H9 (cell line): ENCODE measurements at regions not wholly inside any gene's neighbourhood (a gene's known extent, or its start where the extent isn't known, plus 50 kb on each side); places are given as distances from the start of the nearest gene placed in this dataset.

ENCODE experiments used
- DNase-seq: peaks from one replicate; pipeline ENCODE4 v3.0.0-alpha.2; 2017
- H2AFZ ChIP-seq: one replicate; pipeline ENCODE4 v1.6.1; 2013; ENCODE audit warnings: mild to moderate bottlenecking, low read length, control low read depth, moderate library complexity
- H2AK5ac ChIP-seq: 2 replicates; pipeline ENCODE4 v1.6.1; 2013; ENCODE audit warnings: low read length, control low read depth, mixed read lengths; ENCODE audit not compliant: insufficient read length
- H2BK120ac ChIP-seq: one replicate; pipeline ENCODE4 v1.6.1; 2013; ENCODE audit warnings: low read depth, mild to moderate bottlenecking, low read length, control low read depth, inconsistent platforms; ENCODE audit not compliant: poor library complexity, severe bottlenecking
- H2BK12ac ChIP-seq: 2 replicates; pipeline ENCODE4 v1.6.1; 2013; ENCODE audit warnings: low read length, control low read depth, mixed read lengths, low read depth; ENCODE audit not compliant: insufficient read length
- H2BK15ac ChIP-seq: 2 replicates; pipeline ENCODE4 v1.6.1; 2013; ENCODE audit warnings: low read depth, low read length, control low read depth
- H2BK20ac ChIP-seq: one replicate; pipeline ENCODE4 v1.6.1; 2013; ENCODE audit warnings: low read depth, mild to moderate bottlenecking, low read length, control low read depth, inconsistent platforms; ENCODE audit not compliant: poor library complexity, severe bottlenecking
- H2BK5ac ChIP-seq: 2 replicates; pipeline ENCODE4 v1.6.1; 2013; ENCODE audit warnings: low read length, control low read depth, mixed read lengths; ENCODE audit not compliant: insufficient read length
- H3K14ac ChIP-seq: 2 replicates; pipeline ENCODE4 v1.6.1; 2013; ENCODE audit warnings: low read length, control low read depth; ENCODE audit not compliant: insufficient read depth
- H3K18ac ChIP-seq: 2 replicates; pipeline ENCODE4 v1.6.1; 2013; ENCODE audit warnings: low read depth, mild to moderate bottlenecking, mixed read lengths, low read length, control low read depth; ENCODE audit not compliant: insufficient read length
- H3K23ac ChIP-seq: 2 replicates; pipeline ENCODE4 v1.6.1; 2013; ENCODE audit warnings: low read length, control low read depth, mixed read lengths, low read depth; ENCODE audit not compliant: insufficient read length
- H3K23me2 ChIP-seq: 2 replicates; pipeline ENCODE4 v1.6.1; 2013; ENCODE audit warnings: low read depth, mild to moderate bottlenecking, mixed read lengths, low read length, control low read depth; ENCODE audit not compliant: insufficient read length, poor library complexity, severe bottlenecking
- H3K27ac ChIP-seq: 2 replicates; pipeline ENCODE4 v1.5.1; 2013; ENCODE audit warnings: low read length, control low read depth, mixed read lengths, low read depth; ENCODE audit not compliant: insufficient read length
- H3K27me3 ChIP-seq: 2 replicates; pipeline ENCODE4 v1.6.1; 2013; ENCODE audit warnings: low read length, control low read depth, inconsistent platforms; ENCODE audit not compliant: insufficient read depth
- H3K4ac ChIP-seq: 2 replicates; pipeline ENCODE4 v1.6.1; 2013; ENCODE audit warnings: low read depth, mild to moderate bottlenecking, control low read depth, inconsistent platforms, low read length, moderate library complexity
- H3K4me1 ChIP-seq: 2 replicates; pipeline ENCODE4 v1.6.1; 2013; ENCODE audit warnings: low read length, control low read depth, inconsistent platforms; ENCODE audit not compliant: insufficient read depth
- H3K4me2 ChIP-seq: 2 replicates; pipeline ENCODE4 v1.6.1; 2013; ENCODE audit warnings: low read length, control low read depth, mixed read lengths; ENCODE audit not compliant: insufficient read length, insufficient read depth
- H3K56ac ChIP-seq: 2 replicates; pipeline ENCODE4 v1.6.1; 2013; ENCODE audit warnings: low read depth, mild to moderate bottlenecking, mixed read lengths, low read length, control low read depth; ENCODE audit not compliant: insufficient read length
- H3K79me1 ChIP-seq: 2 replicates; pipeline ENCODE4 v1.6.1; 2013; ENCODE audit warnings: low read depth, mild to moderate bottlenecking, moderate library complexity, low read length, control low read depth, inconsistent platforms; ENCODE audit not compliant: insufficient read depth, poor library complexity, severe bottlenecking
- H3K79me2 ChIP-seq: 2 replicates; pipeline ENCODE4 v1.6.1; 2013; ENCODE audit warnings: low read length, control low read depth, inconsistent platforms; ENCODE audit not compliant: insufficient read depth
- H3K9ac ChIP-seq: 2 replicates; pipeline ENCODE4 v1.6.1; 2013; ENCODE audit warnings: low read length, control low read depth, mixed read lengths; ENCODE audit not compliant: insufficient read length; ENCODE audit errors: extremely low read depth
- H3K9me3 ChIP-seq: one replicate; pipeline ENCODE4 v1.6.1; 2013; ENCODE audit warnings: low read depth, low read length, inconsistent platforms; ENCODE audit not compliant: control insufficient read depth
- H3T11ph ChIP-seq: one replicate; pipeline ENCODE4 v1.6.1; 2013; ENCODE audit warnings: mild to moderate bottlenecking, low read length, control low read depth, inconsistent platforms
- H4K20me1 ChIP-seq: one replicate; pipeline ENCODE4 v1.6.1; 2013; ENCODE audit not compliant: control insufficient read depth, insufficient read length, insufficient read depth
- H4K5ac ChIP-seq: 2 replicates; pipeline ENCODE4 v1.6.1; 2013; ENCODE audit warnings: low read depth, mild to moderate bottlenecking, mixed read lengths, low read length, control low read depth; ENCODE audit not compliant: insufficient read length
- H4K8ac ChIP-seq: replicated peaks from 2 replicates; pipeline ENCODE4 v1.6.1; 2013; ENCODE audit warnings: low read length, control low read depth, mixed read lengths, low read depth; ENCODE audit not compliant: insufficient read length
- H4K91ac ChIP-seq: 2 replicates; pipeline ENCODE4 v1.6.1; 2013; ENCODE audit warnings: low read depth, mild to moderate bottlenecking, moderate library complexity, mixed read lengths, low read length, control low read depth; ENCODE audit not compliant: insufficient read length
- H3K27ac Mint-ChIP-seq, 3 experiments: 2 replicates in 2 of 3; 3 replicates in 1 of 3; pipeline ENCODE4 v1.8.0; 2020 to 2021; ENCODE audit warnings: mixed read lengths in 3 of 3, mild to moderate bottlenecking in 1 of 3, moderate library complexity in 1 of 3
- H3K27me3 Mint-ChIP-seq: 2 replicates; pipeline ENCODE4 v1.8.0; 2021; ENCODE audit warnings: low read depth, mild to moderate bottlenecking, moderate library complexity, mixed read lengths
- H3K36me3 Mint-ChIP-seq, 3 experiments: 2 replicates in 2 of 3; 3 replicates in 1 of 3; pipeline ENCODE4 v1.8.0; 2020 to 2021; ENCODE audit warnings: low read depth in 3 of 3, mixed read lengths in 3 of 3; ENCODE audit not compliant: insufficient read depth in 1 of 3
- H3K4me1 Mint-ChIP-seq, 2 experiments: 2 replicates each; pipeline ENCODE4 v1.8.0; 2020; ENCODE audit warnings: mixed read lengths in 2 of 2
- H3K4me3 Mint-ChIP-seq, 2 experiments: 2 replicates in 1 of 2; 3 replicates in 1 of 2; pipeline ENCODE4 v1.8.0; 2020 to 2021; ENCODE audit warnings: mild to moderate bottlenecking in 2 of 2, mixed read lengths in 2 of 2, moderate library complexity in 1 of 2
- H3K9me3 Mint-ChIP-seq, 2 experiments: 2 replicates in 1 of 2; 3 replicates in 1 of 2; pipeline ENCODE4 v1.8.0; 2020; ENCODE audit warnings: mild to moderate bottlenecking in 2 of 2, mixed read lengths in 2 of 2, moderate library complexity in 1 of 2
- WGBS: extraction: QIAGEN DNeasy Blood & Tissue Kit; methylation state at CpG from one replicate; pipeline ENCODE4 v1.1.7; 2013; ENCODE audit warnings: missing lambda C conversion rate, low lambda C conversion rate, mixed read lengths; ENCODE audit not compliant: insufficient read length; ENCODE audit errors: extremely low coverage; 5-methylcytosine and 5-hydroxymethylcytosine counted together
- TF ChIP-seq, protein P1 (sequence below): fragments of 200-600 bp; sonication (generic); conservative IDR thresholded peaks from 3 replicates; pipeline ENCODE4 v1.8.0; 2021; ENCODE audit warnings: antibody characterized with exemption, mild to moderate bottlenecking

DNA sequence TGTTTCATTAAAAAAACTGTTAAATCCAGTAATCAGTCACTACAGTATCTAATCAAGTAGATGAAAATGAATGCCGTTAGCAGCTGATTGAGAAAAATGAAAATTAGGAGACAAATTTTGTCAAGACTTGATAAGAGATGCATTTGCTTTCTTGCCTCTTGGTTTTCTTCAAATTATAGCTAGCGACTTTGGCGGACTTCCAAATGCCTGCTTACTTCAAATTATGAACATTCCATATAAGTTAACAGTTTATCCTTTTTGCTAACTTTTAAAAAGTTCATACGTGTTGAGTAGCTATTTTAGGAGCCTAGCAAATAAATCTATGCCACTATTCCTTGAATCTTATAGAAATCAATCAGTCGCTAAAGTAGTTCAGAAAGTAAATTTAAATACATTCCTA lies 58.8 kb downstream of the PPP4R3C start:
- no peak overlapping the region for H3K27ac Mint-ChIP-seq
- Histone ChIP-seq H2BK20ac (no peak overlapping the region), H3K79me2 (no peaks in the 10 kb centered on the region), H2BK120ac (no peak overlapping the region), H3K9ac (no peak overlapping the region), H2AFZ (no peak overlapping the region), H3K27ac (no peak overlapping the region), H3K23me2 (no peaks in the 10 kb centered on the region), H2BK12ac (no peak overlapping the region), H3K4me1 (no peaks in the 10 kb centered on the region), H3K56ac (no peak overlapping the region), H3K9me3 (no peaks in the 10 kb centered on the region), H2AK5ac (no peak overlapping the region), H3K14ac (no peak overlapping the region), H2BK15ac (no peak overlapping the region), H3K23ac (no peak overlapping the region), H4K20me1 (no peaks in the 10 kb centered on the region), H3K4ac (no peak overlapping the region), H3K79me1 (no peaks in the 10 kb centered on the region), H3K4me2 (no peak overlapping the region), H3T11ph (no peak overlapping the region), H2BK5ac (no peak overlapping the region), H4K91ac (no peak overlapping the region), H3K18ac (no peak overlapping the region), H4K8ac (no peak overlapping the region), H4K5ac (no peak overlapping the region), H3K27me3 (no peaks in the 10 kb centered on the region; the same call in 1 of the 2 replicates)
- DNase-seq = no peak
- H3K36me3 Mint-ChIP-seq = peaks cover 2 to 5% (median 3%) of the 10 kb centered on the region in 3 experiments; a peak in 3 of 7 replicates
- WGBS = no CpG with 5 or more reads among the region's 5 CpGs
- H3K4me3 Mint-ChIP-seq = no peak overlapping the region
- H3K9me3 Mint-ChIP-seq = peaks cover 44 to 56% of the 10 kb centered on the region in 2 experiments
- TF ChIP-seq, protein P1, sequence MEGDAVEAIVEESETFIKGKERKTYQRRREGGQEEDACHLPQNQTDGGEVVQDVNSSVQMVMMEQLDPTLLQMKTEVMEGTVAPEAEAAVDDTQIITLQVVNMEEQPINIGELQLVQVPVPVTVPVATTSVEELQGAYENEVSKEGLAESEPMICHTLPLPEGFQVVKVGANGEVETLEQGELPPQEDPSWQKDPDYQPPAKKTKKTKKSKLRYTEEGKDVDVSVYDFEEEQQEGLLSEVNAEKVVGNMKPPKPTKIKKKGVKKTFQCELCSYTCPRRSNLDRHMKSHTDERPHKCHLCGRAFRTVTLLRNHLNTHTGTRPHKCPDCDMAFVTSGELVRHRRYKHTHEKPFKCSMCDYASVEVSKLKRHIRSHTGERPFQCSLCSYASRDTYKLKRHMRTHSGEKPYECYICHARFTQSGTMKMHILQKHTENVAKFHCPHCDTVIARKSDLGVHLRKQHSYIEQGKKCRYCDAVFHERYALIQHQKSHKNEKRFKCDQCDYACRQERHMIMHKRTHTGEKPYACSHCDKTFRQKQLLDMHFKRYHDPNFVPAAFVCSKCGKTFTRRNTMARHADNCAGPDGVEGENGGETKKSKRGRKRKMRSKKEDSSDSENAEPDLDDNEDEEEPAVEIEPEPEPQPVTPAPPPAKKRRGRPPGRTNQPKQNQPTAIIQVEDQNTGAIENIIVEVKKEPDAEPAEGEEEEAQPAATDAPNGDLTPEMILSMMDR = no peak
- no peaks in the 10 kb centered on the region; the same call in none of the 2 replicates for H3K27me3 Mint-ChIP-seq
- no peaks in the 10 kb centered on the region for H3K4me1 Mint-ChIP-seq
